Stimulated activated naive CD8-positive, alpha-beta T cell treated with anti-CD3 and anti-CD28 coated beads, Interleukin-15, Interleukin-2, amounts not matched to agents 100 ng/mL and 50 ng/mL, for 24 hours (primary cell): ENCODE measurements at regions not wholly inside any gene's neighbourhood (a gene's known extent, or its start where the extent isn't known, plus 50 kb on each side); places are given as distances from the start of the nearest gene placed in this dataset.

Source experiments
- H3K27ac Mint-ChIP-seq: one replicate; pipeline ENCODE4 v1.8.0; 2021; ENCODE audit warnings: mild to moderate bottlenecking, mixed read lengths
- H3K27me3 Mint-ChIP-seq: one replicate; pipeline ENCODE4 v1.8.0; 2021; ENCODE audit warnings: mixed read lengths
- H3K36me3 Mint-ChIP-seq: one replicate; pipeline ENCODE4 v1.8.0; 2021; ENCODE audit warnings: low read depth, mixed read lengths
- H3K4me1 Mint-ChIP-seq: one replicate; pipeline ENCODE4 v1.8.0; 2021; ENCODE audit warnings: low read depth, mixed read lengths
- H3K4me3 Mint-ChIP-seq: one replicate; pipeline ENCODE4 v1.8.0; 2021; ENCODE audit warnings: mild to moderate bottlenecking, mixed read lengths
- H3K9me3 Mint-ChIP-seq: one replicate; pipeline ENCODE4 v1.8.0; 2021; ENCODE audit warnings: mixed read lengths

DNA sequence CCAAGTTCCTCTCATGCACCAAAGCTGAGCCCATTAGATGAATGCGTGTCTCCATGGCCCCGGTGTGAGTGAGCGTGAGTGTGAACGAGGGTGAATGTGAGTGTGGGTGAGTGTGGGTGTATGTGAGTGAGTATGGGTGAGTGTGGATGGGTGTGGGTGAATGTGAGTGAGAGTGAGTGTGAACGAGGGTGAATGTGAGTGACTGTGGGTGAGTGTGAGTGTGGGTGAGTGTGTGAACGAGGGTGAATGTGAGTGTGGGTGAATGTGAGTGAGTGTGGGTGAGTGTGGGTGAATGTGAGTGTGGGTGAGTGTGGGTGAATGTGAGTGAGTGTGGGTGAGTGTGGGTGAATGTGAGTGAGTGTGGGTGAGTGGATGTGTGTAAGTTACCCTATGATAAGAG lies 1521.8 kb upstream of the TENM3 start:
- Mint-ChIP-seq H3K4me1 (no peaks in the 10 kb centered on the region), H3K4me3 (no peak overlapping the region), H3K27ac (no peak overlapping the region), H3K27me3 (no peaks in the 10 kb centered on the region), H3K36me3 (no peaks in the 10 kb centered on the region), H3K9me3 (no peaks in the 10 kb centered on the region)

DNA sequence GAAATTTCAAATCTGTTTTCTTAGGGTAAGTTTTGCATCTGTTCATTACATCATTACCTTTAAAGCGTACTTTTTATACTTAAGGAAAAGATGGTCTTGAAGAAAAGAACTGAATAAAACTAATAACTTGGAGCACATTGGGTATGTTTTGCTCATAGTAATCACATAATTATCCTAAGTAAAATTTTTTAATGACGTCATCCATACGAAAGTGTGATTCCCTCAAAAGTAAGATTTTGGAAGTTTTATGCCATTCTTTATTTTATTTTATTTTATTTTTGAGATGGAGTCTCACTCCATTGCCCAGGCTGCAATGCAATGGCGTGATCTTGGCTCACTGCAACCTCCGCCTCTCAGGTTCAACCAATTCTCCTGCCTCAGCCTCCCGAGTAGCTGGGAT lies 1516.6 kb upstream of the TENM3 start:
- H3K27me3 Mint-ChIP-seq = no peaks in the 10 kb centered on the region
- no peak overlapping the region for H3K4me3 Mint-ChIP-seq
- H3K27ac Mint-ChIP-seq = no peak overlapping the region
- H3K36me3 Mint-ChIP-seq = no peaks in the 10 kb centered on the region
- peaks cover 8% of the 10 kb centered on the region for H3K9me3 Mint-ChIP-seq
- no peaks in the 10 kb centered on the region for H3K4me1 Mint-ChIP-seq

DNA sequence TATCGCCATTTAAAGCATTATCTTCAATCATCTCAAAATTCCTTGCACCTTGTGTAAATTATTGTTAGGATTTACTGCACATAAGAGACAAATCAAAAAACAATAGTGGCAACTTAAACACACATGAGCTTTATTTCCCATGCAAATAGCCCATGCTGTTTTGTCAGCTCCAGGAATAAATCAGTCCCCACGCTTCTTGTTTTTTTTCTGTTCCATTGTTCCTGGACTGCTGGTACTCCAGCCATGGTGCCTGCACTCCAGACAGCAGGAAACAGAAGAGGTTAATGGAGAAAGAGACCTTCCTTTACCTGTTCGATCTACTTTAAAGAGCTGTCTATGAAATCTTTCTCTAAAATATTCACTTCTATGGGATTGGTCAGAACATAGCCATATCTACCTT lies 1515.7 kb upstream of the TENM3 start:
- Mint-ChIP-seq H3K4me3 (no peak overlapping the region), H3K36me3 (no peaks in the 10 kb centered on the region), H3K27me3 (no peaks in the 10 kb centered on the region), H3K4me1 (no peaks in the 10 kb centered on the region), H3K27ac (no peak overlapping the region), H3K9me3 (peaks cover 8% of the 10 kb centered on the region)

DNA sequence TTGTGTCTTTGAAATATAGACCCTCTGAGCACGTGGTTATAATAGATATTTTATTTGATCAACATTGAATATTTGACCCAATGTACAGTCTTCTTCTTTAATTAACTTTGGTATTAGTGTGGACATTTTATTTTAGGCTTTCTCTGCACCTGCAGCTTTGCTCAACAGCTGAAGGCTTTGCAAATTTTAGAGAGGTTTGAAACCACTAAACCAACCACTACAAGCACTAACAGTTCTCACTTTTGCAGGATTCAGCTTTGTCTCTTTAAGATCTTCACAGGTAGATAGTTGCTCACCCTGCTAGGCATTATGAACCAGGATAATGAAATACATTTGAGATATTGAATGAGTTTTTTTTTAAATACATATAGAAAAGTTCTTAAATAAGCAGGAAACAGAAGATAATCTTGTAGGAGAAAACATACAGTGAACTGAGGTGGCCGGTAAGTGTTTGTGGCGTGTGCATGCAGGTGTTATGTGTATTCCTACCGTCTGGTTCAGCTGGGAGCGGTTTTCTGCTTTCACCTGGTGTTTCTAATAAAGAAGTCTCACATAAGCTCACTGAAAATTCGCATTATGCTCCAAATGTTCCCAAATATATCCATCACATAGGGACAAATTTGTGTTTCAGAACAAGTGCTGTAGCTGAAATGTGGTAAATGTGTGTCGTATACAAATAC lies 1508.3 kb upstream of the TENM3 start:
- no peak overlapping the region for H3K27ac Mint-ChIP-seq
- peaks cover 4% of the 10 kb centered on the region for H3K9me3 Mint-ChIP-seq
- H3K4me3 Mint-ChIP-seq = no peak overlapping the region
- no peaks in the 10 kb centered on the region for H3K27me3 Mint-ChIP-seq
- no peaks in the 10 kb centered on the region for H3K36me3 Mint-ChIP-seq
- no peaks in the 10 kb centered on the region for H3K4me1 Mint-ChIP-seq

DNA sequence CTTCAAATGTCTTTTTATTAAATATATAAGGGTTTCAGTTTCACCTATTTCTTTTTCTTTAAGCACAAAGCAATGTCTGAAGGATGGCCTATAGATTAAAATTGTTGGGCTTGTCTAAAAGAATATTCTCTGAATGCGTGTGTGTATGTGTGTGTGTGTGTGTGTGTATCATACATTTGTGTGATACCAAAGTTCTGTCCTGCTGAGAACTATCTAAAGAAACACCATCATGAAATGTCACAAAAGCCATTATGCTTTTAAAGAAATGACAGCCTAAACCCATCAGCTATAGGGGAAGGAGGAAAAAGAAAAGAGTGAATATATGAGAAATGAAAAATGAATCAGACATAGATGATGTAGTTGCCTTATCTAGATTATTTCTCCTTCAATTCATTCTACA lies 1501.5 kb upstream of the TENM3 start:
- H3K9me3 Mint-ChIP-seq = no peaks in the 10 kb centered on the region
- no peak overlapping the region for H3K4me3 Mint-ChIP-seq
- H3K27me3 Mint-ChIP-seq = no peaks in the 10 kb centered on the region
- no peak overlapping the region for H3K27ac Mint-ChIP-seq
- no peaks in the 10 kb centered on the region for H3K4me1 Mint-ChIP-seq
- no peaks in the 10 kb centered on the region for H3K36me3 Mint-ChIP-seq

DNA sequence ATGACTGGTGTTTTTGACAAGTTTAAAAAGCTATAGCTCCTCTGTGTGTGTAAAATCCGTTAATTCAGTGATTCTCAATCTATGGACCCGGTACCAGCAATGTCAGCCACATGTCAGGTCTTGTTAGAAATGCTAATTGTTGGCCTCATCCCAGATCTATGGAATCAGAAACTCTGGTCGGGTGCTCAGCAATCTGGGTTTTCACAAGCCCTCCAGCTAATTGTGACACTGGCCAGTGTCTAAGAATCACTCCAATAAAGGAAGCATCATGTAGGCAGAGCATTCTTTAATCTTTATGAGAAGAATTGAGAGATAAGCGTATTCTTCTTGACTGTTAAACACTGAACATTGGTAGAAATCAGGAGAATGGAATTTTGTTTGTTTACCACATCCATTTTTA lies 1498.2 kb upstream of the TENM3 start:
- H3K9me3 Mint-ChIP-seq = no peaks in the 10 kb centered on the region
- no peaks in the 10 kb centered on the region for H3K27me3 Mint-ChIP-seq
- no peaks in the 10 kb centered on the region for H3K36me3 Mint-ChIP-seq
- no peak overlapping the region for H3K4me3 Mint-ChIP-seq
- H3K4me1 Mint-ChIP-seq = no peaks in the 10 kb centered on the region
- no peak overlapping the region for H3K27ac Mint-ChIP-seq

DNA sequence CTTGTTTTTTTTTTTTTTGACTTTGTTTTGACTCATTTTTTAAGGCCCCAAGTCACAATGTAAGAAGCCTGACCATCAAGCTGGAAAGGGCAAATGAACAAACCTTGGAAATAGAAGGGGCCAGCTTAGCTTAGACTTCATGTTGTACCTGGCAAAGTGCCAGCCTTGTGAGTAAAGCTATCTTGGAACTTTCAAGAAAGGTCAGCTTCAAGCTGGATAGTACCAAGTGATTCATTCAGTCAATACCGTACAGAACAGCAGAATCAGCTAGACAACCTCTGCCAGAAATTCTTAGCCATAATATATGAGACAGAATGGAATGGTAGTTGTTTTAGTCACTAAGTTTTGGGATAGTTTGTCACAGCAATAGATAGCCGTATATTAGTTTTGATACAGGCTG lies 1492.2 kb upstream of the TENM3 start:
- H3K9me3 Mint-ChIP-seq = peaks cover 8% of the 10 kb centered on the region
- no peaks in the 10 kb centered on the region for H3K27me3 Mint-ChIP-seq
- H3K4me3 Mint-ChIP-seq = no peak overlapping the region
- no peak overlapping the region for H3K27ac Mint-ChIP-seq
- H3K4me1 Mint-ChIP-seq = no peaks in the 10 kb centered on the region
- H3K36me3 Mint-ChIP-seq = no peaks in the 10 kb centered on the region

DNA sequence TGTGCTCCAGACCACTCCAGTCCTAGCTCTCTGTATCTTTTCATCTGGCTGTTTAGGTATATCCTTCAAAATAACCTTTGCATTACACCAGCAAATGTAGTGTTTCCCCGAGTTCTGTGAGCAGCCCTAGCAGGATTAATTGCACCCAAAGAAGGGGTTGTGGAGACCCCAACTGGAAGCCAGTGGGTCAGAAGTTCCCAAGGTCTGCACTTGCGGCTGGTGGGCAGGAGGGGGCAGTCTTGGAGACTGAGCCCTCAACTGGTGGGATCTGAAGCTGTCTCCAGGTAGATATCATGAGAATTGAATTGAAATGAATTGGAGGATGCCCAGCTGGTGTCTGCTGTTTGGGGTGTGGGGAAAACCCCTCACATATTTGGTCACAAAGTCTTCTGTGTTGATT lies 1485.3 kb upstream of the TENM3 start:
- Mint-ChIP-seq H3K36me3 (no peaks in the 10 kb centered on the region), H3K9me3 (no peaks in the 10 kb centered on the region), H3K27me3 (no peaks in the 10 kb centered on the region), H3K27ac (no peak overlapping the region), H3K4me1 (no peaks in the 10 kb centered on the region), H3K4me3 (no peak overlapping the region)

DNA sequence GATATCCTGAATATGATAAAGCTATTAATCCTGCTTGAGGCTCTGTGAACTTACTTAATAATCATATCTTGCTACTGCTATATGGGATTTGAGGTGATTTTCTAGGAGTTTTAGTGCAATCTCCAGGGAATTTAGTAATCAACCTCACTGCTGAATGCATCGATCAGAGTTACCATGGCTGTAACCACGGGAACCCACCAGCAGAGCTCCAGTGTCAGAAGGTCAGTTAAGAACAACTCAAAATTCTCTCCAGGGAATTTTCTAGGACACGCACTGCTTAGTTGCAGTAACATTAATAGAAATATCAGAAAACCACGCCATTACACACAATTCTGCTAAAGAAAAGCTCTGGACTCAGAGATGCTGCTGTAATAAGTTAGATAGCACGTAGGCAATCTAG lies 1477.2 kb upstream of the TENM3 start:
- no peaks in the 10 kb centered on the region for H3K36me3 Mint-ChIP-seq
- H3K9me3 Mint-ChIP-seq = no peaks in the 10 kb centered on the region
- no peak overlapping the region for H3K4me3 Mint-ChIP-seq
- H3K27ac Mint-ChIP-seq = no peak overlapping the region
- no peaks in the 10 kb centered on the region for H3K4me1 Mint-ChIP-seq
- H3K27me3 Mint-ChIP-seq = no peaks in the 10 kb centered on the region

DNA sequence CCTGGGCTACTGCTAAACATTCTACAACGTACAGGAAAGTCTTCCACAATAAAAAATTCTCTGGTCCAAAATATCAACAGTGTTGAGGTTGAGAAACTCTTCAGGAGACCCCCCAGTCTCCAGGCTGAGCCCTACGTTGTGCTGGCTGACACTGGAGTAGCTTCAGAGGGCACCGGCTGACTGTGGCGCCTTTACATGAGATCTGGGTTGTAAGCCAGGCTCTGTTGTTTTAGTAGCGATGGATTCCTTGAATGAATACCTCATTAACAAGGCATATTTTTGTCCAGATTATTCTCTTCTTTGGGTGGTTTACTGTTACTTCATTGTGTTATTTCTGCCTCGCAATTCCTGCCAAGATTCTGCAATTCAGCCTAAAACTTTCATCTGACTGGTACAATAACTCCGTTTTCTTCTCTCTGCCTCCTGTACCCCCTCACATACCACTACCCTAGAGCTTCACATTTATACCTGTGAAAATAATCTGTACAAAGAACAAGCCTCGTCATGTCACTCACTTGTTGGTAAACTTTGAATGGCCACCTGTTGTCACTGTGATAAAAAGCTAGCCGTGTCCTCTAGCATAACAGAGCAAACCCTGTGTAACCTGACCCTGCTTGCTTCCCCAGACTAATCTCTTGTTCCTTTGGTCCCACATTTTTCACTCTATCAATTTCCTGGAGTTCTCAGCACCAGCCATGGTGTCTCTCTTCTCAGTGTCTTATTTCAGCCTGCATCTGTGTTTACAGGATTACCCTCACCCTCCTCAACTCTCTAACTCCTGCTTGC lies 1476.1 kb upstream of the TENM3 start:
- Mint-ChIP-seq H3K27me3 (no peaks in the 10 kb centered on the region), H3K36me3 (no peaks in the 10 kb centered on the region), H3K27ac (no peak overlapping the region), H3K4me3 (no peak overlapping the region), H3K4me1 (no peaks in the 10 kb centered on the region), H3K9me3 (no peaks in the 10 kb centered on the region)

DNA sequence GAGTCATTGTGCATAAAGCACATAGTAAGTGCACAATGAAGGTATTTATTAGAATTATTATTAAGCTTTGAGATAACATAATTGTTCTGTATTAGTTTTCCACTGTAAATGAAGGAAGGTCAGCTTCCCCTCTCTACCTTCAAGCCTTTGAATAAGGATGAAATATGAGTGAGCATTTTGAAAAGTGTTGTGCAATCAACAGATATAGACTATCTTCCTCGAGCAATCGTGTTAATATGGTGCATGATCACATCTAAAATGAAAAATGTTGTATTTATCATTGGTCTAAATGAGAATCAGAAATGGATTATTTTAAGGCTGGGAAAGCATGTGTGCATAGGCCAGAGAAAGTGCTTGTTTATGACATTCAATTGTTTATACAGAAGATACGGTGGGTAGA lies 1474.6 kb upstream of the TENM3 start:
- H3K4me1 Mint-ChIP-seq = no peaks in the 10 kb centered on the region
- H3K27ac Mint-ChIP-seq = no peak overlapping the region
- no peak overlapping the region for H3K4me3 Mint-ChIP-seq
- no peaks in the 10 kb centered on the region for H3K9me3 Mint-ChIP-seq
- H3K27me3 Mint-ChIP-seq = no peaks in the 10 kb centered on the region
- H3K36me3 Mint-ChIP-seq = no peaks in the 10 kb centered on the region

DNA sequence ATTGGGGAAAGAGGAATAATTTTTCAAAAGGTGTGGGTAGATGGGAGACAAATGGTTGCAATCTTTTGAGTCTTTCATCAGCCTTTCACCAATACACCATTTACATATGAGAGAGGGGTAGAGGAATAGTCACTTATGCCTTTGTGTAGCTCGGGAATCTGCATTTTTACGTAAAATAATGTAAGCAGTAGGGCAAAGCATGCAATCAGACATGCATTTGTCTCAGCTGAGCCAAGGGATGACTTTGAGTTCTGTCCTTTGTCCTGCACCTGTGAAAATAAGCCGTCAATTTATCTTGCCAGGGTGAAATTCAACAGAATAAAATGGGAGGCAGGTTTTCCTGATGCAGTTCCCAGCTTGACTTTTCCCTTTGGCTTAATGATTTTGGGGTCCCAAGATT lies 1473.4 kb upstream of the TENM3 start:
- Mint-ChIP-seq H3K36me3 (no peaks in the 10 kb centered on the region), H3K9me3 (no peaks in the 10 kb centered on the region), H3K4me1 (no peaks in the 10 kb centered on the region), H3K27ac (no peak overlapping the region), H3K4me3 (no peak overlapping the region), H3K27me3 (no peaks in the 10 kb centered on the region)

DNA sequence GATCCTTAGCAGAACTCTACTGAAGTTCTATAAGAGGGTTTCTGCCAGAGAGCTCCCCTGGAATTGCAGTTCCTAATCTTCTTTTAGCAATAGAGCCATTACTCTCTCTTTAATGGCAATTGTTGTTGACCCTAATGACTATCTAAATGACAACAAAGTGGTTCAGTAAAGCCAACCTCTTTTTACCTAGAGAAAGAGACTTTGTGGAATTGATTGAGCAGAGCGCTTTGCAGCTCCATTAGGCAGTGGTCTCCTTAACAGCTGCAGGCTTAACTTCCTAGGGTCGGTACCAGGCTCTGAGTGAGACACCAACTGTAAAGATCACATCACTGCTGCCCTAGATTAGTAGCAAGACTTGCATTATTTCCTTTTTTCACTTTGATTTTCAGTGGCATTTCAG lies 1472.9 kb upstream of the TENM3 start:
- no peaks in the 10 kb centered on the region for H3K27me3 Mint-ChIP-seq
- H3K4me1 Mint-ChIP-seq = no peaks in the 10 kb centered on the region
- no peak overlapping the region for H3K27ac Mint-ChIP-seq
- no peaks in the 10 kb centered on the region for H3K9me3 Mint-ChIP-seq
- no peak overlapping the region for H3K4me3 Mint-ChIP-seq
- no peaks in the 10 kb centered on the region for H3K36me3 Mint-ChIP-seq

DNA sequence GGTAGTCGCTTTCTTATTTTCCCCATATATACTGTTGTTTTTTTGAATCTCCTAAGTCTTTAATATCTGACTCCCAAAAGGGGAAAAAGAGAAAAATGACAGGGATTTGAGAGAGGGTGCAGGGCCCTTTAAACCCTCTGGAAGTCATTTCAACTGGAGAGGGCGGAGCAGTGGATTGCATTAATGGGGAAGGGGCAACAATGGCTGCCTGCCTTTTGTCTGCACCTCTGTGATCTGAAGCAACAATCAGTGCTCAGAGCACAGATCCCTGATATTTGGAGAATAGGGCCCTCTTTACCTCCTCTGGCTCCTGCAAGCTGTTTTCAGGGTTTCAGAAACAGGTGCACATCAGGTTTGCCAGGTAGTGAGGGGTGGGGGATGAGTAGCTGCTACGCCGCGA lies 1458.3 kb upstream of the TENM3 start:
- Mint-ChIP-seq H3K9me3 (peaks cover 11% of the 10 kb centered on the region), H3K4me3 (no peak overlapping the region), H3K27me3 (no peaks in the 10 kb centered on the region), H3K27ac (no peak overlapping the region), H3K4me1 (no peaks in the 10 kb centered on the region), H3K36me3 (no peaks in the 10 kb centered on the region)

DNA sequence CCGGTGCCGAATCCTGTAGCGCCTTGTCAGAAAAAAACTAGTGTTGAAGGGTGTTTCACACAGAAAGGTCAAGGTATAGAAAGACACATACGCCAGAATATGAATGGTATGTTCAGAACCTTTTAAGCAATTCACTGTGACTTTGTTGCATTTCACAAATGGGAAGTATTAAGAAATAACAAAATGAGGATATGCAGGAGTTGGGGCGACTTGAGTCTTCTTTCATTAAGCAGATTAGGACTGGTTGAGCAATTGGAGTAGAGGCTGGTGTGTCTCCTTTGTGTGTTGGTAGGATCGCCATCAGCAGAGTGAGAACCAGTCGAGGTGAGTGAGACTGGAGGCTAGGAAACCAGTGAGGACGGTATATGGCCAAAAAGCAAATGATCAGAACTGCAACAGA lies 1454.5 kb upstream of the TENM3 start:
- Mint-ChIP-seq H3K4me1 (no peaks in the 10 kb centered on the region), H3K36me3 (no peaks in the 10 kb centered on the region), H3K4me3 (no peak overlapping the region), H3K9me3 (peaks cover 11% of the 10 kb centered on the region), H3K27me3 (no peaks in the 10 kb centered on the region), H3K27ac (no peak overlapping the region)

DNA sequence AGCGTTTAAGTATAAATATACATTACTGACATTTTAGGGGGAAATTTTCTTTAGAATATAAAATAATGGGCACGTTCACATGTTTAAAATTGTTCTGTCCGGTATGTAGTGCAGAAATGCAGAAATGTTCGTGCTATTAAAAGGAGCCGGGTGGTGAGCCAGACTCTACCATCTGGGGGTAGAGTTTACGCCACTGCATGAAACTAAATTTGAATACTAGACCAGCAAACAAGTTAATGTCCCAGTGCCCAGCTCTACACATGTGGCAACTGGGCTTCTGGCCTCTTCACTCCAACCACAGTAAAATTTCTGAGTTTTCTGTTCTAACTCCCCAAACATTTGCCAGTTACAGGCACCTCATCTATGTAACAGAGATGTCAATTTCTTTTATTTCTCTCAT lies 1453.3 kb upstream of the TENM3 start:
- Mint-ChIP-seq H3K36me3 (no peaks in the 10 kb centered on the region), H3K4me1 (no peaks in the 10 kb centered on the region), H3K9me3 (peaks cover 7% of the 10 kb centered on the region), H3K27ac (no peak overlapping the region), H3K4me3 (no peak overlapping the region), H3K27me3 (no peaks in the 10 kb centered on the region)
